IgD-negative memory B cell (primary cell): ENCODE measurements at regions not wholly inside any gene's neighbourhood (a gene's known extent, or its start where the extent isn't known, plus 50 kb on each side); places are given as distances from the start of the nearest gene placed in this dataset.
A peak's percentile ranks its signal among the peaks of the same experiment; 100 is the strongest.

ENCODE experiments used
- H3K27ac Mint-ChIP-seq, 3 donors: one replicate each; pipeline ENCODE4 v1.8.0; 2020 to 2022; ENCODE audit warnings: mild to moderate bottlenecking in 3 of 3, mixed read lengths in 3 of 3, moderate library complexity in 1 of 3
- H3K27me3 Mint-ChIP-seq: one replicate; pipeline ENCODE4 v1.8.0; 2021; ENCODE audit warnings: mixed read lengths
- H3K36me3 Mint-ChIP-seq: one replicate; pipeline ENCODE4 v1.8.0; 2020; ENCODE audit warnings: mild to moderate bottlenecking, mixed read lengths
- H3K4me1 Mint-ChIP-seq, 3 donors: one replicate each; pipeline ENCODE4 v1.8.0; 2020 to 2022; ENCODE audit warnings: mixed read lengths in 3 of 3, mild to moderate bottlenecking in 1 of 3
- H3K4me3 Mint-ChIP-seq, 4 donors: one replicate each; pipeline ENCODE4 v1.8.0; 2020 to 2022; ENCODE audit warnings: mild to moderate bottlenecking in 4 of 4, mixed read lengths in 4 of 4, moderate library complexity in 3 of 4
- H3K9me3 Mint-ChIP-seq, 3 donors: one replicate each; pipeline ENCODE4 v1.8.0; 2020 to 2021; ENCODE audit warnings: mixed read lengths in 3 of 3, mild to moderate bottlenecking in 1 of 3

- Mint-ChIP-seq H3K27ac (no peak overlapping the region), H3K36me3 (no peaks in the 10 kb centered on the region), H3K4me3 (peak overlapping the region in 1 of 4 donors; percentile 45), H3K9me3 (peaks cover 0 to 8% (median 4%) of the 10 kb centered on the region in 3 donors), H3K4me1 (no peaks in the 10 kb centered on the region), H3K27me3 (no peaks in the 10 kb centered on the region)
These were observed 145.0 kb downstream of the CAND1 start for GRCh38 chr12:67414011-67414715.

GRCh38 chr12:67415473-67415872, 146.3 kb downstream of the CAND1 start:
- Mint-ChIP-seq H3K4me1 (no peaks in the 10 kb centered on the region), H3K27me3 (no peaks in the 10 kb centered on the region), H3K4me3 (no peak overlapping the region), H3K36me3 (no peaks in the 10 kb centered on the region), H3K27ac (no peak overlapping the region), H3K9me3 (peaks cover 0 to 8% (median 4%) of the 10 kb centered on the region in 3 donors)

- H3K4me3 Mint-ChIP-seq = no peak overlapping the region
- H3K27ac Mint-ChIP-seq = no peak overlapping the region
- peaks cover 2% of the 10 kb centered on the region for H3K27me3 Mint-ChIP-seq
- H3K9me3 Mint-ChIP-seq = peaks cover 0 to 4% (median 0%) of the 10 kb centered on the region in 3 donors
- no peaks in the 10 kb centered on the region for H3K36me3 Mint-ChIP-seq
- peaks cover 0 to 1% (median 0%) of the 10 kb centered on the region in 3 donors for H3K4me1 Mint-ChIP-seq
These were observed 150.7 kb downstream of the CAND1 start for GRCh38 chr12:67419810-67420209.

- H3K36me3 Mint-ChIP-seq = no peaks in the 10 kb centered on the region
- H3K4me1 Mint-ChIP-seq = peaks cover 0 to 1% (median 0%) of the 10 kb centered on the region in 3 donors
- no peak overlapping the region for H3K27ac Mint-ChIP-seq
- no peak overlapping the region for H3K4me3 Mint-ChIP-seq
- H3K9me3 Mint-ChIP-seq = peaks cover 0 to 4% (median 0%) of the 10 kb centered on the region in 3 donors
- peaks cover 2% of the 10 kb centered on the region for H3K27me3 Mint-ChIP-seq
These were observed 151.3 kb downstream of the CAND1 start for GRCh38 chr12:67420506-67420905.

- Mint-ChIP-seq H3K27me3 (peaks cover 2% of the 10 kb centered on the region), H3K27ac (no peak overlapping the region), H3K4me1 (peaks cover 0 to 1% (median 0%) of the 10 kb centered on the region in 3 donors), H3K36me3 (no peaks in the 10 kb centered on the region), H3K4me3 (no peak overlapping the region), H3K9me3 (peaks cover 0 to 4% (median 0%) of the 10 kb centered on the region in 3 donors)
These were observed 152.9 kb downstream of the CAND1 start for GRCh38 chr12:67422081-67422480.

- Mint-ChIP-seq H3K9me3 (no peaks in the 10 kb centered on the region), H3K27ac (no peak overlapping the region), H3K4me3 (no peak overlapping the region), H3K4me1 (peaks cover 0 to 1% (median 0%) of the 10 kb centered on the region in 3 donors), H3K36me3 (no peaks in the 10 kb centered on the region), H3K27me3 (peaks cover 4% of the 10 kb centered on the region)
These were observed 155.6 kb downstream of the CAND1 start for GRCh38 chr12:67424784-67425183.

- peaks cover 4% of the 10 kb centered on the region for H3K27me3 Mint-ChIP-seq
- peaks cover 0 to 1% (median 0%) of the 10 kb centered on the region in 3 donors for H3K4me1 Mint-ChIP-seq
- no peak overlapping the region for H3K4me3 Mint-ChIP-seq
- no peaks in the 10 kb centered on the region for H3K9me3 Mint-ChIP-seq
- H3K27ac Mint-ChIP-seq = no peak overlapping the region
- no peaks in the 10 kb centered on the region for H3K36me3 Mint-ChIP-seq
These were observed 156.2 kb downstream of the CAND1 start for GRCh38 chr12:67425394-67425793.

- Mint-ChIP-seq H3K9me3 (no peaks in the 10 kb centered on the region), H3K4me3 (no peak overlapping the region), H3K27me3 (peaks cover 4% of the 10 kb centered on the region), H3K4me1 (peaks cover 0 to 1% (median 0%) of the 10 kb centered on the region in 3 donors), H3K27ac (no peak overlapping the region), H3K36me3 (no peaks in the 10 kb centered on the region)
These were observed 156.9 kb downstream of the CAND1 start for GRCh38 chr12:67426067-67426466.

GRCh38 chr12:67427336-67427735, 158.2 kb downstream of the CAND1 start:
- Mint-ChIP-seq H3K4me1 (peaks cover 0 to 6% (median 1%) of the 10 kb centered on the region in 3 donors), H3K27ac (no peak overlapping the region), H3K36me3 (no peaks in the 10 kb centered on the region), H3K4me3 (no peak overlapping the region), H3K27me3 (peaks cover 4% of the 10 kb centered on the region), H3K9me3 (no peaks in the 10 kb centered on the region)

- H3K4me3 Mint-ChIP-seq = no peak overlapping the region
- peaks cover 2% of the 10 kb centered on the region for H3K27me3 Mint-ChIP-seq
- H3K36me3 Mint-ChIP-seq = no peaks in the 10 kb centered on the region
- H3K27ac Mint-ChIP-seq = no peak overlapping the region
- no peaks in the 10 kb centered on the region for H3K9me3 Mint-ChIP-seq
- H3K4me1 Mint-ChIP-seq = peaks cover 1 to 6% (median 2%) of the 10 kb centered on the region in 3 donors
These were observed 159.3 kb downstream of the CAND1 start for GRCh38 chr12:67428431-67428830.

- Mint-ChIP-seq H3K27ac (no peak overlapping the region), H3K27me3 (peaks cover 2% of the 10 kb centered on the region), H3K4me1 (peaks cover 5 to 13% (median 6%) of the 10 kb centered on the region in 3 donors), H3K4me3 (no peak overlapping the region), H3K9me3 (no peaks in the 10 kb centered on the region), H3K36me3 (no peaks in the 10 kb centered on the region)
These were observed 161.7 kb downstream of the CAND1 start for GRCh38 chr12:67430708-67431335.

- no peaks in the 10 kb centered on the region for H3K36me3 Mint-ChIP-seq
- H3K9me3 Mint-ChIP-seq = no peaks in the 10 kb centered on the region
- no peak overlapping the region for H3K27ac Mint-ChIP-seq
- H3K4me1 Mint-ChIP-seq = peaks cover 5 to 13% (median 6%) of the 10 kb centered on the region in 3 donors
- peaks cover 2% of the 10 kb centered on the region for H3K27me3 Mint-ChIP-seq
- no peak overlapping the region for H3K4me3 Mint-ChIP-seq
These were observed 162.4 kb downstream of the CAND1 start for GRCh38 chr12:67431411-67432020.

GRCh38 chr12:67433385-67434175, 164.4 kb downstream of the CAND1 start:
- Mint-ChIP-seq H3K4me3 (peak overlapping the region in 1 of 4 donors; percentile 35), H3K9me3 (peaks cover 0 to 2% (median 0%) of the 10 kb centered on the region in 3 donors), H3K27me3 (no peaks in the 10 kb centered on the region), H3K36me3 (no peaks in the 10 kb centered on the region), H3K27ac (peak overlapping the region in 1 of 3 donors; percentile 64), H3K4me1 (peaks cover 5 to 13% (median 6%) of the 10 kb centered on the region in 3 donors)

- H3K27ac Mint-ChIP-seq = peak overlapping the region in 1 of 3 donors; percentile 64
- H3K4me3 Mint-ChIP-seq = no peak overlapping the region
- no peaks in the 10 kb centered on the region for H3K27me3 Mint-ChIP-seq
- peaks cover 0 to 2% (median 0%) of the 10 kb centered on the region in 3 donors for H3K9me3 Mint-ChIP-seq
- H3K4me1 Mint-ChIP-seq = peaks cover 5 to 13% (median 6%) of the 10 kb centered on the region in 3 donors
- H3K36me3 Mint-ChIP-seq = no peaks in the 10 kb centered on the region
These were observed 165.7 kb downstream of the CAND1 start for GRCh38 chr12:67434671-67435370.
